GM12878 (cell line): ENCODE measurements at regions not wholly inside any gene's neighbourhood (a gene's known extent, or its start where the extent isn't known, plus 50 kb on each side); places are given as distances from the start of the nearest gene placed in this dataset.

ENCODE experiments used
- ASH2L ChIP-seq: fragments of 300-600, 200-600 bp; sonication (generic); IDR thresholded peaks from 2 replicates; pipeline ENCODE4 v1.6.1; 2017; ENCODE audit warnings: low read depth, mild to moderate bottlenecking, borderline replicate concordance
- BACH1 ChIP-seq: fragments of 450-650 bp; IDR thresholded peaks from 2 replicates; pipeline ENCODE4 v1.6.1; 2017; ENCODE audit warnings: mild to moderate bottlenecking, borderline replicate concordance
- CBX5 ChIP-seq: sonication (generic); IDR thresholded peaks from 2 replicates; pipeline ENCODE4 v1.6.1; 2016; ENCODE audit warnings: low read depth, moderate library complexity, mild to moderate bottlenecking, inconsistent platforms
- CEBPB ChIP-seq, 2 experiments: fragments of 150-350 bp in 1 of 2; IDR thresholded peaks; 2 replicates each; pipeline ENCODE4 v1.6.1; 2012 to 2014; ENCODE audit warnings: low read depth in 2 of 2, low read length in 2 of 2, borderline replicate concordance in 1 of 2, inconsistent platforms in 1 of 2
- CREB1 ChIP-seq: IDR thresholded peaks from 2 replicates; pipeline ENCODE4 v1.6.1; 2012; ENCODE audit warnings: low read depth, mild to moderate bottlenecking, inconsistent platforms
- EED ChIP-seq: sonication (generic); IDR thresholded peaks from 2 replicates; pipeline ENCODE4 v1.6.1; 2016; ENCODE audit warnings: antibody characterized with exemption, low read depth
- MXI1 ChIP-seq: fragments of 150-350 bp; IDR thresholded peaks from 2 replicates; pipeline ENCODE4 v1.6.1; 2011; ENCODE audit warnings: low read depth, mild to moderate bottlenecking, inconsistent platforms, low read length, improper control_type of control experiment
- PAX5 ChIP-seq: IDR thresholded peaks from 2 replicates; pipeline ENCODE4 v1.6.1; 2011; ENCODE audit warnings: low read depth, low read length, borderline replicate concordance
- POLR2A ChIP-seq: IDR thresholded peaks from 2 replicates; pipeline ENCODE4 v1.6.1; 2011; ENCODE audit warnings: low read depth, mild to moderate bottlenecking, low read length
- POU2F2 ChIP-seq: IDR thresholded peaks from 3 replicates; pipeline ENCODE4 v1.6.1; 2011; ENCODE audit warnings: low read depth, mild to moderate bottlenecking, low read length, borderline replicate concordance
- RAD51 ChIP-seq: fragments of 450-650 bp; IDR thresholded peaks from 2 replicates; pipeline ENCODE4 v1.6.1; 2016; ENCODE audit warnings: moderate library complexity, mild to moderate bottlenecking, inconsistent platforms
- RUNX3 ChIP-seq: IDR thresholded peaks from 2 replicates; pipeline ENCODE4 v1.6.1; 2012; ENCODE audit warnings: low read length, inconsistent platforms
- SIX5 ChIP-seq: IDR thresholded peaks from 2 replicates; pipeline ENCODE4 v1.6.1; 2011; ENCODE audit warnings: mild to moderate bottlenecking, low read depth, low read length, moderate library complexity; ENCODE audit not compliant: severe bottlenecking
- ZNF622 ChIP-seq: fragments of 450-650 bp; IDR thresholded peaks from 2 replicates; pipeline ENCODE4 v1.6.1; 2017; ENCODE audit warnings: mild to moderate bottlenecking, inconsistent platforms
- TF ChIP-seq, protein P1 (sequence below): fragments of 450-650 bp; IDR thresholded peaks from 2 replicates; pipeline ENCODE4 v1.6.1; 2016; ENCODE audit warnings: mild to moderate bottlenecking, moderate library complexity, borderline replicate concordance
- TF ChIP-seq, protein P2 (sequence below): IDR thresholded peaks from 2 replicates; pipeline ENCODE4 v1.6.1; 2012; ENCODE audit warnings: low read depth, low read length, improper control_type of control experiment
- TF ChIP-seq, protein P3 (sequence below), 3 experiments: IDR thresholded peaks in 2 of 3; conservative IDR thresholded peaks in 1 of 3; 2 replicates each; pipeline ENCODE4 v1.5.1; 2011; ENCODE audit warnings: low read depth in 3 of 3, low read length in 3 of 3, mild to moderate bottlenecking in 3 of 3, control low read depth in 2 of 3, moderate library complexity in 2 of 3, inconsistent platforms in 1 of 3, mixed read lengths in 1 of 3; ENCODE audit not compliant: control insufficient read depth in 2 of 3, insufficient read depth in 1 of 3; ENCODE audit errors: extremely low read depth in 1 of 3
- TF ChIP-seq, protein P4 (sequence below): fragments of 450-650 bp; formaldehyde crosslinking; IDR thresholded peaks from 2 replicates; pipeline ENCODE4 v1.4.0; 2020; ENCODE audit warnings: mild to moderate bottlenecking, moderate library complexity

DNA sequence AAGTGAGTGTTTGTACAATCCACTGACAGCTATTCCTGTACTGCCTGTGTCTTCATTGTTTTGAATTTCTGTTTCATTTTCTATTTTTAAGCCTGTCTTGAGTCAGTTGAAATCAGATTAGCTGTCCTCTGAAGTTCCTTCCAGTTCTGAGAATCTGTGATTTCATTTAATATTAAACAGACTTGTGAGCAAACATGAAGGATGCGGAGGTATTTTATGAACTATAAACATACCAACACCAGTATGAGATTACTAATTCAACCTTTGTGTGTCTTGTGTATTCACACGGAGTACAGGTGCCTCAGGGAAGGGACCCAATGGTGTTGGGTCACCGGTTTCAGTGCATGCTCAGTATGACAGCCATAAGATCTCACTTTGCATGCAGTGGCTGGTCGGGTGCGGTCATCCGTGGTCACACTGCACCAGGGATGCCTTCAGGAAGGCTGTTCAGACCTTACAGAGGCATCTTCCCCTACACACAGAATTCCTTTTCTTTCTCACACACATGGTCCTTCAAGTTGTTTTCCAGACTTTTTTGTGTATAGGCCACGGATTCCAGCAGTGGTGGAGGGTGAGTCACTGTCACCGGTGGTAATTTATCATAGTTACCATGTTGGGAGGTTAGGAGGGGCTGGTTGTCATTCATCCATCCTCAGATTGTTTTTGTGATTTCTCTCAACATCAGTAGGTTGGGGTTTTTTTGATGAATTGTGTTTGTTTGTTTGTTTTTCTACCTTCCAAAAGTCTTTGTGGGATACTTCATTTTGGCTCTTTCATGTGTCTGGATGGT lies 103.0 kb upstream of the SFSWAP start (continued):
- TF ChIP-seq, protein P1, sequence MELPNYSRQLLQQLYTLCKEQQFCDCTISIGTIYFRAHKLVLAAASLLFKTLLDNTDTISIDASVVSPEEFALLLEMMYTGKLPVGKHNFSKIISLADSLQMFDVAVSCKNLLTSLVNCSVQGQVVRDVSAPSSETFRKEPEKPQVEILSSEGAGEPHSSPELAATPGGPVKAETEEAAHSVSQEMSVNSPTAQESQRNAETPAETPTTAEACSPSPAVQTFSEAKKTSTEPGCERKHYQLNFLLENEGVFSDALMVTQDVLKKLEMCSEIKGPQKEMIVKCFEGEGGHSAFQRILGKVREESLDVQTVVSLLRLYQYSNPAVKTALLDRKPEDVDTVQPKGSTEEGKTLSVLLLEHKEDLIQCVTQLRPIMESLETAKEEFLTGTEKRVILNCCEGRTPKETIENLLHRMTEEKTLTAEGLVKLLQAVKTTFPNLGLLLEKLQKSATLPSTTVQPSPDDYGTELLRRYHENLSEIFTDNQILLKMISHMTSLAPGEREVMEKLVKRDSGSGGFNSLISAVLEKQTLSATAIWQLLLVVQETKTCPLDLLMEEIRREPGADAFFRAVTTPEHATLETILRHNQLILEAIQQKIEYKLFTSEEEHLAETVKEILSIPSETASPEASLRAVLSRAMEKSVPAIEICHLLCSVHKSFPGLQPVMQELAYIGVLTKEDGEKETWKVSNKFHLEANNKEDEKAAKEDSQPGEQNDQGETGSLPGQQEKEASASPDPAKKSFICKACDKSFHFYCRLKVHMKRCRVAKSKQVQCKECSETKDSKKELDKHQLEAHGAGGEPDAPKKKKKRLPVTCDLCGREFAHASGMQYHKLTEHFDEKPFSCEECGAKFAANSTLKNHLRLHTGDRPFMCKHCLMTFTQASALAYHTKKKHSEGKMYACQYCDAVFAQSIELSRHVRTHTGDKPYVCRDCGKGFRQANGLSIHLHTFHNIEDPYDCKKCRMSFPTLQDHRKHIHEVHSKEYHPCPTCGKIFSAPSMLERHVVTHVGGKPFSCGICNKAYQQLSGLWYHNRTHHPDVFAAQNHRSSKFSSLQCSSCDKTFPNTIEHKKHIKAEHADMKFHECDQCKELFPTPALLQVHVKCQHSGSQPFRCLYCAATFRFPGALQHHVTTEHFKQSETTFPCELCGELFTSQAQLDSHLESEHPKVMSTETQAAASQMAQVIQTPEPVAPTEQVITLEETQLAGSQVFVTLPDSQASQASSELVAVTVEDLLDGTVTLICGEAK = no peak
- TF ChIP-seq EED = peak; percentile 56
- 0 out of 4 replicates have a peak, but pooled peaks of 1 of the 2 experiments have one; percentile 23 for TF ChIP-seq CEBPB (IDR thresholded peaks at IDR 0.05; ENCODE audit: borderline replicate concordance in 1 of 2, low read depth in 2 of 2, low read length in 2 of 2)
- no peak for TF ChIP-seq ZNF622
- TF ChIP-seq CBX5 = no peak
- TF ChIP-seq RAD51 = no peak
- 0 out of 3 replicates have a peak, but pooled peaks have one; percentile 29 for TF ChIP-seq POU2F2
- peak; percentile 50 for TF ChIP-seq RUNX3
- no peak for TF ChIP-seq SIX5
- no peak for TF ChIP-seq CREB1
- peak; percentile 43; the same call in 1 of the 2 replicates for TF ChIP-seq POLR2A
- 0 out of 2 replicates have a peak, but pooled peaks have one; percentile 83 for TF ChIP-seq ASH2L
- TF ChIP-seq PAX5 = no peak
- TF ChIP-seq, protein P2, sequence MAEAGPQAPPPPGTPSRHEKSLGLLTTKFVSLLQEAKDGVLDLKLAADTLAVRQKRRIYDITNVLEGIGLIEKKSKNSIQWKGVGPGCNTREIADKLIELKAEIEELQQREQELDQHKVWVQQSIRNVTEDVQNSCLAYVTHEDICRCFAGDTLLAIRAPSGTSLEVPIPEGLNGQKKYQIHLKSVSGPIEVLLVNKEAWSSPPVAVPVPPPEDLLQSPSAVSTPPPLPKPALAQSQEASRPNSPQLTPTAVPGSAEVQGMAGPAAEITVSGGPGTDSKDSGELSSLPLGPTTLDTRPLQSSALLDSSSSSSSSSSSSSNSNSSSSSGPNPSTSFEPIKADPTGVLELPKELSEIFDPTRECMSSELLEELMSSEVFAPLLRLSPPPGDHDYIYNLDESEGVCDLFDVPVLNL = no peak
- TF ChIP-seq BACH1 = no peak
- TF ChIP-seq, protein P3, sequence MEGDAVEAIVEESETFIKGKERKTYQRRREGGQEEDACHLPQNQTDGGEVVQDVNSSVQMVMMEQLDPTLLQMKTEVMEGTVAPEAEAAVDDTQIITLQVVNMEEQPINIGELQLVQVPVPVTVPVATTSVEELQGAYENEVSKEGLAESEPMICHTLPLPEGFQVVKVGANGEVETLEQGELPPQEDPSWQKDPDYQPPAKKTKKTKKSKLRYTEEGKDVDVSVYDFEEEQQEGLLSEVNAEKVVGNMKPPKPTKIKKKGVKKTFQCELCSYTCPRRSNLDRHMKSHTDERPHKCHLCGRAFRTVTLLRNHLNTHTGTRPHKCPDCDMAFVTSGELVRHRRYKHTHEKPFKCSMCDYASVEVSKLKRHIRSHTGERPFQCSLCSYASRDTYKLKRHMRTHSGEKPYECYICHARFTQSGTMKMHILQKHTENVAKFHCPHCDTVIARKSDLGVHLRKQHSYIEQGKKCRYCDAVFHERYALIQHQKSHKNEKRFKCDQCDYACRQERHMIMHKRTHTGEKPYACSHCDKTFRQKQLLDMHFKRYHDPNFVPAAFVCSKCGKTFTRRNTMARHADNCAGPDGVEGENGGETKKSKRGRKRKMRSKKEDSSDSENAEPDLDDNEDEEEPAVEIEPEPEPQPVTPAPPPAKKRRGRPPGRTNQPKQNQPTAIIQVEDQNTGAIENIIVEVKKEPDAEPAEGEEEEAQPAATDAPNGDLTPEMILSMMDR (IDR thresholded peaks at IDR 0.05 in 2 of 3, conservative IDR thresholded peaks at IDR 0.05 in 1 of 3; ENCODE audit: control insufficient read depth in 2 of 3, extremely low read depth in 1 of 3, insufficient read depth in 1 of 3, low read depth in 3 of 3, low read length in 3 of 3) = no peak
- TF ChIP-seq MXI1 = no peak
- TF ChIP-seq, protein P4, sequence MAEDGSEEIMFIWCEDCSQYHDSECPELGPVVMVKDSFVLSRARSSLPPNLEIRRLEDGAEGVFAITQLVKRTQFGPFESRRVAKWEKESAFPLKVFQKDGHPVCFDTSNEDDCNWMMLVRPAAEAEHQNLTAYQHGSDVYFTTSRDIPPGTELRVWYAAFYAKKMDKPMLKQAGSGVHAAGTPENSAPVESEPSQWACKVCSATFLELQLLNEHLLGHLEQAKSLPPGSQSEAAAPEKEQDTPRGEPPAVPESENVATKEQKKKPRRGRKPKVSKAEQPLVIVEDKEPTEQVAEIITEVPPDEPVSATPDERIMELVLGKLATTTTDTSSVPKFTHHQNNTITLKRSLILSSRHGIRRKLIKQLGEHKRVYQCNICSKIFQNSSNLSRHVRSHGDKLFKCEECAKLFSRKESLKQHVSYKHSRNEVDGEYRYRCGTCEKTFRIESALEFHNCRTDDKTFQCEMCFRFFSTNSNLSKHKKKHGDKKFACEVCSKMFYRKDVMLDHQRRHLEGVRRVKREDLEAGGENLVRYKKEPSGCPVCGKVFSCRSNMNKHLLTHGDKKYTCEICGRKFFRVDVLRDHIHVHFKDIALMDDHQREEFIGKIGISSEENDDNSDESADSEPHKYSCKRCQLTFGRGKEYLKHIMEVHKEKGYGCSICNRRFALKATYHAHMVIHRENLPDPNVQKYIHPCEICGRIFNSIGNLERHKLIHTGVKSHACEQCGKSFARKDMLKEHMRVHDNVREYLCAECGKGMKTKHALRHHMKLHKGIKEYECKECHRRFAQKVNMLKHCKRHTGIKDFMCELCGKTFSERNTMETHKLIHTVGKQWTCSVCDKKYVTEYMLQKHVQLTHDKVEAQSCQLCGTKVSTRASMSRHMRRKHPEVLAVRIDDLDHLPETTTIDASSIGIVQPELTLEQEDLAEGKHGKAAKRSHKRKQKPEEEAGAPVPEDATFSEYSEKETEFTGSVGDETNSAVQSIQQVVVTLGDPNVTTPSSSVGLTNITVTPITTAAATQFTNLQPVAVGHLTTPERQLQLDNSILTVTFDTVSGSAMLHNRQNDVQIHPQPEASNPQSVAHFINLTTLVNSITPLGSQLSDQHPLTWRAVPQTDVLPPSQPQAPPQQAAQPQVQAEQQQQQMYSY (CRISPR knock-in tag) = no peak
